Caco-2 (cell line): ENCODE measurements at regions not wholly inside any gene's neighbourhood (a gene's known extent, or its start where the extent isn't known, plus 50 kb on each side); places are given as distances from the start of the nearest gene placed in this dataset.

ENCODE experiments used
- BruUV-seq: library from RNA; stranded (reverse); fragments of 400-500 nt; replicated peaks from 2 replicates; lab custom pipeline; 2021; lab: Mats Ljungman, UMichigan
- CTCF ChIA-PET: fragments of 300-600 bp; sonication (Branson Sonifier 250); formaldehyde crosslinking; loops from one replicate; lab custom pipeline; 2022; ENCODE audit warnings: antibody characterized with exemption; lab: Charles Lee
- POLR2A ChIA-PET: fragments of 300-600 bp; sonication (Branson Sonifier 250); formaldehyde crosslinking; loops from one replicate; lab custom pipeline; 2022; ENCODE audit warnings: antibody characterized with exemption; lab: Charles Lee
- DNase-seq, 2 experiments: peaks; one replicate each; pipeline versions ENCODE4 v3.0.0 to v3.0.0-alpha.2; 2020 to 2022
- H3K27me3 ChIP-seq: replicated peaks from 2 replicates; pipeline ENCODE4 v1.6.0; 2011; ENCODE audit warnings: low read length; ENCODE audit not compliant: control insufficient read depth, insufficient read depth
- H3K36me3 ChIP-seq: 2 replicates; pipeline ENCODE4 v1.5.1; 2011; ENCODE audit warnings: low read length; ENCODE audit not compliant: control insufficient read depth, insufficient read depth
- H3K4me1 ChIP-seq: fragments of 250-450 bp; sonication (Bioruptor Pico); 2 replicates; pipeline ENCODE4 v1.5.1; 2020; ENCODE audit warnings: mild to moderate bottlenecking
- H3K4me3 ChIP-seq: 2 replicates; pipeline ENCODE4 v1.5.1; 2011; ENCODE audit warnings: low read depth, mild to moderate bottlenecking, control low read depth, low read length
- H3K9me3 ChIP-seq: fragments of 250-450 bp; sonication (Bioruptor Pico); 2 replicates; pipeline ENCODE4 v1.5.1; 2020; ENCODE audit warnings: mild to moderate bottlenecking, moderate library complexity
- H3K27ac Mint-ChIP-seq: one replicate; pipeline ENCODE4 v1.8.0; 2022; ENCODE audit warnings: mixed read lengths; ENCODE audit not compliant: unreplicated experiment
- H3K27me3 Mint-ChIP-seq: one replicate; pipeline ENCODE4 v1.8.0; 2022; ENCODE audit warnings: mixed read lengths; ENCODE audit not compliant: insufficient read depth, unreplicated experiment
- H3K36me3 Mint-ChIP-seq: one replicate; pipeline ENCODE4 v1.8.0; 2022; ENCODE audit warnings: mild to moderate bottlenecking, mixed read lengths; ENCODE audit not compliant: insufficient read depth, unreplicated experiment
- H3K4me1 Mint-ChIP-seq: one replicate; pipeline ENCODE4 v1.8.0; 2022; ENCODE audit warnings: low read depth, mixed read lengths; ENCODE audit not compliant: unreplicated experiment
- H3K4me3 Mint-ChIP-seq: one replicate; pipeline ENCODE4 v1.8.0; 2022; ENCODE audit warnings: mild to moderate bottlenecking, moderate library complexity, mixed read lengths; ENCODE audit not compliant: unreplicated experiment
- H3K9me3 Mint-ChIP-seq: one replicate; pipeline ENCODE4 v1.8.0; 2022; ENCODE audit warnings: mixed read lengths; ENCODE audit not compliant: unreplicated experiment
- intact Hi-C: fragments of 100-400 bp; cut with micrococcal nuclease; formaldehyde crosslinking; loops from one replicate; pipeline ENCODE4 v1.10.0; 2022; ENCODE audit not compliant: unreplicated experiment
- TF ChIP-seq, protein P1 (sequence below), 2 experiments: fragments of 200-600 bp in 1 of 2; IDR thresholded peaks; 1 replicate in 1 of 2; 2 replicates in 1 of 2; pipeline versions ENCODE4 v1.5.1 to v1.8.0; 2011 to 2022; ENCODE audit warnings: antibody characterized with exemption in 1 of 2, control low read depth in 1 of 2, inconsistent platforms in 1 of 2, low read depth in 1 of 2, low read length in 1 of 2, mild to moderate bottlenecking in 1 of 2, moderate library complexity in 1 of 2; ENCODE audit not compliant: insufficient read depth in 1 of 2, severe bottlenecking in 1 of 2, unreplicated experiment in 1 of 2

DNA sequence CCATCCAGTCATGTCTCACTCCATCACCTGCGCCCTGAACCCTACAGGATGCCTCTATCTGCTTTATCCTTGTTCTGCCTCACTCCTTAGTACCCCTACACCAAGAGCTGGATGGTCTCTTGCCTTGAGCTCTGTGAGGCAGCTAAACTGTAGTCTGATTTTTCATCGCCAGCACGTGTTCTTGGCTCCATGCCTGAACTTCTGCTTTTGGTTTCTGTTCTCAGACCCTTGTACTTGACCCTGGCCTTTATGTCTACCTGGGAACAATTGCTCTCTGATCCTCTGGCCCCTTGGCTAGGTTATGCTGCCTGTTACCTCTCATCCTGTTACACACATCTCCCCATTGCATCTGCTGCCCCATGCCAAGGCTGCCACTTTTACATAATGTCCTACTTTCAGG is 318.0 kb upstream of the LMCD1 start:
- no peaks in the 10 kb centered on the region for H3K36me3 ChIP-seq
- H3K27me3 ChIP-seq = no peaks in the 10 kb centered on the region
- TF ChIP-seq, protein P1, sequence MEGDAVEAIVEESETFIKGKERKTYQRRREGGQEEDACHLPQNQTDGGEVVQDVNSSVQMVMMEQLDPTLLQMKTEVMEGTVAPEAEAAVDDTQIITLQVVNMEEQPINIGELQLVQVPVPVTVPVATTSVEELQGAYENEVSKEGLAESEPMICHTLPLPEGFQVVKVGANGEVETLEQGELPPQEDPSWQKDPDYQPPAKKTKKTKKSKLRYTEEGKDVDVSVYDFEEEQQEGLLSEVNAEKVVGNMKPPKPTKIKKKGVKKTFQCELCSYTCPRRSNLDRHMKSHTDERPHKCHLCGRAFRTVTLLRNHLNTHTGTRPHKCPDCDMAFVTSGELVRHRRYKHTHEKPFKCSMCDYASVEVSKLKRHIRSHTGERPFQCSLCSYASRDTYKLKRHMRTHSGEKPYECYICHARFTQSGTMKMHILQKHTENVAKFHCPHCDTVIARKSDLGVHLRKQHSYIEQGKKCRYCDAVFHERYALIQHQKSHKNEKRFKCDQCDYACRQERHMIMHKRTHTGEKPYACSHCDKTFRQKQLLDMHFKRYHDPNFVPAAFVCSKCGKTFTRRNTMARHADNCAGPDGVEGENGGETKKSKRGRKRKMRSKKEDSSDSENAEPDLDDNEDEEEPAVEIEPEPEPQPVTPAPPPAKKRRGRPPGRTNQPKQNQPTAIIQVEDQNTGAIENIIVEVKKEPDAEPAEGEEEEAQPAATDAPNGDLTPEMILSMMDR (IDR thresholded peaks at IDR 0.05; ENCODE audit: insufficient read depth in 1 of 2, low read depth in 1 of 2, low read length in 1 of 2, severe bottlenecking in 1 of 2, unreplicated experiment in 1 of 2) = no peak
- ChIA-PET CTCF (no interaction called here), POLR2A (no interaction called here)
- BruUV-seq = no TSS peak
- Mint-ChIP-seq H3K27me3 (peaks cover 32% of the 10 kb centered on the region), H3K4me1 (no peaks in the 10 kb centered on the region), H3K27ac (no peak overlapping the region), H3K36me3 (no peaks in the 10 kb centered on the region), H3K4me3 (no peak overlapping the region), H3K9me3 (no peaks in the 10 kb centered on the region)
- no peak overlapping the region for H3K4me3 ChIP-seq
- no peaks in the 10 kb centered on the region for H3K9me3 ChIP-seq
- no peak for DNase-seq
- no peaks in the 10 kb centered on the region for H3K4me1 ChIP-seq
- intact Hi-C loops = no loop called here

DNA sequence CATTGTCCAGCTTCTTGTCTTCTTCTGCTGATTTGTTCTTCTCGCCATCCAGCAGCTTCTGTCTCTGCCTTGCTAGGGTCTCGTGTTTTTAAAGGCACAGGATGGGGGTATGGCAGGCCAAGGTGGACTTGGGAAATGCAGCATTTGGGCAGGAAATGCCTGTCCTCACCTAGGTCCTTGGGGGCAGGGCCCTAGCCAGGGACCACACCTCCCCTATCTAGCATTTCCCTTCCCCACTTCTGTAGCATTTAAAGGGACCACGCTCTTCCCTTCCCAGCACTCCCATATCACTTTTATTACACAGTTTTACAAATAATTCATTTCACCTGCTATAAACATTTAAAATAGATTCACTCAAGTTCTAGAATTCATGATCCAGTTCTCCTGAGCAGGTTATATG is 315.4 kb upstream of the LMCD1 start:
- Mint-ChIP-seq H3K27ac (no peak overlapping the region), H3K4me1 (no peaks in the 10 kb centered on the region), H3K36me3 (no peaks in the 10 kb centered on the region), H3K27me3 (peaks cover 15% of the 10 kb centered on the region), H3K4me3 (no peak overlapping the region), H3K9me3 (peaks cover 4% of the 10 kb centered on the region)
- H3K27me3 ChIP-seq = no peaks in the 10 kb centered on the region
- no peak for DNase-seq
- no peaks in the 10 kb centered on the region for H3K9me3 ChIP-seq
- no peaks in the 10 kb centered on the region for H3K36me3 ChIP-seq
- ChIA-PET POLR2A (no interaction called here), CTCF (no interaction called here)
- no peak overlapping the region for H3K4me3 ChIP-seq
- TF ChIP-seq, protein P1 (IDR thresholded peaks at IDR 0.05; ENCODE audit: insufficient read depth in 1 of 2, low read depth in 1 of 2, low read length in 1 of 2, severe bottlenecking in 1 of 2, unreplicated experiment in 1 of 2) = no peak
- no TSS peak for BruUV-seq
- H3K4me1 ChIP-seq = no peaks in the 10 kb centered on the region
- intact Hi-C loops = no loop called here

DNA sequence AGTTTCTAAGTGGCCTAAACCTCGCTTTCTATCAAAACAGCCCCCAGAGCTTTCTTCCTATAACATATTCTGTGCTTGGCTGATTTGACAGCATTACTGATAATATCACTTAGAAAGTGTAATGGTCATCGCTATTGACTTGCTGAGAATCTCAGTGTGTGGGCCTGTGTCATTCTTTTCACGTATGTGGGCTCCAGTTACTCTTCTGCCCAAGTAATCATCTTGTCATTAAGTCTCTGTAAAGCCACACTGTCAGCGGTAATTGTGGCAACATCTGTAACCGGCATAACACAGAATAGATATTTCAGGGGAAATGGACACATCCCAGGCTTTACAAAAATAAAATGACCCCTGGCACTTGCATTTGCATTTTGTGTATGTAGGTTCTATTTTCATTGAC is 313.6 kb upstream of the LMCD1 start:
- TF ChIP-seq, protein P1 (IDR thresholded peaks at IDR 0.05; ENCODE audit: insufficient read depth in 1 of 2, low read depth in 1 of 2, low read length in 1 of 2, severe bottlenecking in 1 of 2, unreplicated experiment in 1 of 2) = no peak
- DNase-seq = no peak
- no peaks in the 10 kb centered on the region for H3K36me3 Mint-ChIP-seq
- peaks cover 11% of the 10 kb centered on the region for H3K27me3 Mint-ChIP-seq
- ChIA-PET CTCF (no interaction called here), POLR2A (no interaction called here)
- peaks cover 12% of the 10 kb centered on the region for H3K9me3 Mint-ChIP-seq
- BruUV-seq = no TSS peak
- Histone ChIP-seq H3K27me3 (no peaks in the 10 kb centered on the region), H3K9me3 (no peaks in the 10 kb centered on the region), H3K36me3 (no peaks in the 10 kb centered on the region), H3K4me1 (no peaks in the 10 kb centered on the region), H3K4me3 (no peak overlapping the region)
- intact Hi-C loops = no loop called here
- no peak overlapping the region for H3K4me3 Mint-ChIP-seq
- H3K4me1 Mint-ChIP-seq = no peaks in the 10 kb centered on the region
- no peak overlapping the region for H3K27ac Mint-ChIP-seq
